ENCODE measurements at regions not wholly inside any gene's neighbourhood (a gene's known extent, or its start where the extent isn't known, plus 50 kb on each side); places are given as distances from the start of the nearest gene placed in this dataset.
A peak's percentile ranks its signal among the peaks of the same experiment; 100 is the strongest.

DNA sequence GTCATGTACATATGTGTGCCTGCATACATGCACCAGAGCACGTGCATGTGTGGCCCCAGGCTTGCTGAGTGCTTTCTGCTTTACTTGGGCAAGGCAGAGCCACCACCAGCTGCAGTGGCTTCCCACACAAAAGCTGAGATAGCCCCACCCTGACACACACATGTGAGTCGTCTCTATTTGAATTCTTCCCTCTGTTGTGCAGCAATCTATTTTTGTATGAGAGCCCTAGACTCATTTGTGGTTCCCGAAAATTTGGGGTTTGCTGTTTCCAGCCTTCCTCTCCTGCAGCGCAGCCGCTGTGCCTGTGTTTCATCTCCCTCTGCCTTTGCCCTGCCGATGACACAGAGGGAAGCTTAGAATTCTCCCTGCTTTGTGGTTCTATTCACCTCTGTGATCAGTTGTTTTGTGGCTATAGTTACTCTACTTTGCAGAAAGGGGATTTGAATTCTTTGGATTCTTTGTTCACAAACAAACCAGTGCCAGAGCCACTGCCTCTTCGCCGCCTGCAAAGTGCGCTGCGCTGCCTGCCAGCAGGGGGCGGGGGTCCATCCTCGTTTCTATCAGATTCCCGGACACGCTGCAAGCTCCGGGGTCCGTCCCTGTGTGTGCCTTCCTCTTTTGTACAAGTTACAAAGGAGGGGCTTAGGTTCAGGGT is 95.8 kb upstream of the DAP start:
- peak overlapping the region; percentile 62 for H2AFZ ChIP-seq (ENCODE audit: low read depth, low read length)
- TF ChIP-seq, protein P1, sequence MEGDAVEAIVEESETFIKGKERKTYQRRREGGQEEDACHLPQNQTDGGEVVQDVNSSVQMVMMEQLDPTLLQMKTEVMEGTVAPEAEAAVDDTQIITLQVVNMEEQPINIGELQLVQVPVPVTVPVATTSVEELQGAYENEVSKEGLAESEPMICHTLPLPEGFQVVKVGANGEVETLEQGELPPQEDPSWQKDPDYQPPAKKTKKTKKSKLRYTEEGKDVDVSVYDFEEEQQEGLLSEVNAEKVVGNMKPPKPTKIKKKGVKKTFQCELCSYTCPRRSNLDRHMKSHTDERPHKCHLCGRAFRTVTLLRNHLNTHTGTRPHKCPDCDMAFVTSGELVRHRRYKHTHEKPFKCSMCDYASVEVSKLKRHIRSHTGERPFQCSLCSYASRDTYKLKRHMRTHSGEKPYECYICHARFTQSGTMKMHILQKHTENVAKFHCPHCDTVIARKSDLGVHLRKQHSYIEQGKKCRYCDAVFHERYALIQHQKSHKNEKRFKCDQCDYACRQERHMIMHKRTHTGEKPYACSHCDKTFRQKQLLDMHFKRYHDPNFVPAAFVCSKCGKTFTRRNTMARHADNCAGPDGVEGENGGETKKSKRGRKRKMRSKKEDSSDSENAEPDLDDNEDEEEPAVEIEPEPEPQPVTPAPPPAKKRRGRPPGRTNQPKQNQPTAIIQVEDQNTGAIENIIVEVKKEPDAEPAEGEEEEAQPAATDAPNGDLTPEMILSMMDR (IDR thresholded peaks at IDR 0.05; ENCODE audit: extremely low read depth in 1 of 2, insufficient read depth in 1 of 2, low read depth in 1 of 2, low read length in 2 of 2), result peak; percentile 88 to 94
- TF ChIP-seq MYC (IDR thresholded peaks at IDR 0.05; ENCODE audit: low read depth, low read length), result no peak
- no peak for TF ChIP-seq JUN (IDR thresholded peaks at IDR 0.05; ENCODE audit: borderline replicate concordance, insufficient read depth, insufficient read length, low read depth)
- TF ChIP-seq, protein P2, sequence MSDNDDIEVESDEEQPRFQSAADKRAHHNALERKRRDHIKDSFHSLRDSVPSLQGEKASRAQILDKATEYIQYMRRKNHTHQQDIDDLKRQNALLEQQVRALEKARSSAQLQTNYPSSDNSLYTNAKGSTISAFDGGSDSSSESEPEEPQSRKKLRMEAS (IDR thresholded peaks at IDR 0.05; ENCODE audit: insufficient read depth, insufficient read length), result no peak
- TF ChIP-seq GATA2 (IDR thresholded peaks at IDR 0.05; ENCODE audit: insufficient read depth, insufficient read length, low read depth, low read length), result no peak
- TF ChIP-seq POLR2A (IDR thresholded peaks at IDR 0.05; ENCODE audit: low read depth, low read length), result no peak
- TF ChIP-seq POLR2AphosphoS5 (IDR thresholded peaks at IDR 0.05; ENCODE audit: insufficient read depth, low read depth, low read length), result no peak
- H3K9me1 ChIP-seq (replicated peaks; ENCODE audit: control insufficient read depth, extremely low read depth, insufficient read depth, low read length), result no peaks in the 10 kb centered on the region
- H3K36me3 ChIP-seq (ENCODE audit: control insufficient read depth in 2 of 2, extremely low read depth in 1 of 2, insufficient read depth in 2 of 2, low read length in 2 of 2), result no peaks in the 10 kb centered on the region
- dilution Hi-C loops (cut with MboI; ENCODE audit: extremely low pct_ligation_motif_present, low sequenced_read_pairs), result no loop called here
- H3K79me2 ChIP-seq (ENCODE audit: control insufficient read depth, insufficient read depth, low read length), result no peaks in the 10 kb centered on the region
- CTCF ChIA-PET, result interaction anchor here (1.0 to 7.7 kb wide), 10 partner anchors 11 to 404 kb away, joined by 3 to 38 read pairs (median 4); no protein-coding TSS in a partner anchor
- no peaks in the 10 kb centered on the region for H3K9me3 ChIP-seq (replicated peaks; ENCODE audit: control insufficient read depth, insufficient read depth, low read length)
- DNase-seq (ENCODE audit: low read depth, low spot score) (peak; percentile 30), FAIRE-seq (no peak)
- intact Hi-C loops (cut with micrococcal nuclease), result loop anchor here (1.0 to 5.0 kb wide), 4 partner anchors 96 to 405 kb away; partner anchors contain the start of gene DAP
- no peak overlapping the region for H3K27ac ChIP-seq (ENCODE audit: insufficient read depth, low read depth, low read length)
- BruUV-seq (replicated peaks), result no TSS peak
- POLR2A ChIA-PET, result no interaction called here
- no peak overlapping the region for H3K9ac ChIP-seq (replicated peaks; ENCODE audit: extremely low read depth, insufficient read depth, low read length)
- no peaks in the 10 kb centered on the region for H4K20me1 ChIP-seq (replicated peaks; ENCODE audit: control insufficient read depth, extremely low read depth, insufficient read depth, low read length)
- H3K4me1 ChIP-seq (ENCODE audit: control insufficient read depth, extremely low read depth, insufficient read depth, low read length), result no peaks in the 10 kb centered on the region
- no peak overlapping the region for H3K4me3 ChIP-seq (replicated peaks in 1 of 3; ENCODE audit: insufficient read depth in 1 of 3, low read depth in 1 of 3, low read length in 3 of 3)
- H3K27me3 ChIP-seq (ENCODE audit: control insufficient read depth in 2 of 2, insufficient read depth in 2 of 2, low read length in 2 of 2), result peaks cover 8 to 14% of the 10 kb centered on the region in 2 experiments
- H3K4me2 ChIP-seq (ENCODE audit: insufficient read depth, low read length), result no peak overlapping the region

Measured in endothelial cell of umbilical vein (primary cell).